Activated effector memory CD4-positive, alpha-beta T cell treated with anti-CD3 and anti-CD28 coated beads, Interleukin-2, amount 50 U/mL, for 16 hours (primary cell): ENCODE measurements at regions not wholly inside any gene's neighbourhood (a gene's known extent, or its start where the extent isn't known, plus 50 kb on each side); places are given as distances from the start of the nearest gene placed in this dataset.
A peak's percentile ranks its signal among the peaks of the same experiment; 100 is the strongest.
"Not testable (repeated sequence)": the region's sequence is repeated elsewhere in the genome, so short reads cannot be mapped to it uniquely, and the experiment has no call there.

ENCODE experiments used
- DNase-seq: peaks from one replicate; pipeline ENCODE4 v3.0.0-alpha.2; 2020

DNA sequence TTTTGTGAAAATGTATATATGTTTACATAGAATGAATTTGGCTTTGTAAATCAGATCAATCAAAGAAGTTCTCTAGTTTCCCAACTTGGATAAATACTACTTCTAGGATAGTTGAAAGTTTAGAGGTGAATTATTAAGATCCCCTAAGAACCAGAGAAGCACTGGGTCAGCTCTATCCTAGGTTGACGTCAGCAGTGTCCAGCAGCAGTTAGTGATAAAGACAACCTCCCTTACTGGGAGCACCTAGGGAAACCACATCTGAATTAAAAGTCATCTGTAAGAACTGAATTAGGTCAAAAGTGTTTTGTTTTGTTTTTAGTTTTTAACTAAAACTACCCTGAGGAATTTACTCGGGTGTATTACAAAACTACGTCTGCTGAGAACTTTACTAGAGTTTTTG lies 178.0 kb downstream of the POLR1F start:
- no peak for DNase-seq

DNA sequence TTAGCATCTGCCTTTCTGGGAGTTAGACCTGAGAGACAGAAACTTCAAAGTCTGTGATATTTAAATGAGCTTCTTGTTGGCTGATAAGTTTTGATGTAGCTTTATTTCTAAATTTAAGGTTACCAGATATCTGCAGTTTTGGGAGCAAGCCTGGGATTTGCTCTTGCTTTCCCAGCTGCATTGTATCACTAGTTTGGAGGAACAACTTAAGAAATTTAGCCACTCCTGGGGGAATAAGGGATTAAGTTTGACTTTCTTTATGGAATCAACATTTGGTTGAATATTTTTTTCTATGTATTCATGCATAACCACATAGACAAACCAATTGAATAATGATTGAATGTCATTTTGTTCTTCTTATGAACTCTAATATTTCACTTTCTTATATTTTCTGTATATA lies 178.6 kb downstream of the POLR1F start:
- DNase-seq, result no peak

DNA sequence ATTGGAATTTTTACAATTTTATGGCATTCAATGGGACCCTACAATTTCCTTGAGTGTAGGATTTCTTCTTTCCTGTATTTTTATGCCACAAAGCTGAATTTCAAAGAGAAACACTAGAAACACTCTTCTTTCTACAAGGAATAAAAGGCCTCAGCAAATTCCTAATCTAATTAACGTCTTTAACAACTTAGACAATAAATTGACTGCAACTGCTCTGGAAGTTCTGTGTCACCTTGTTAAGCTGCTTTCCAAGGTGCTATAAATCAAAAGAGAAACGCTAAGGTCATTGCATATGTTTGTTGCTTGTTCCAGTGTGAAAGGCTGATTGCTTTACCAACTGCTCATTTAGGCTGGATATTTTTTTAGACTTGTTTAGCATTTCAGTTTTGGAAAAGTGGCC lies 182.2 kb downstream of the POLR1F start:
- no peak for DNase-seq

DNA sequence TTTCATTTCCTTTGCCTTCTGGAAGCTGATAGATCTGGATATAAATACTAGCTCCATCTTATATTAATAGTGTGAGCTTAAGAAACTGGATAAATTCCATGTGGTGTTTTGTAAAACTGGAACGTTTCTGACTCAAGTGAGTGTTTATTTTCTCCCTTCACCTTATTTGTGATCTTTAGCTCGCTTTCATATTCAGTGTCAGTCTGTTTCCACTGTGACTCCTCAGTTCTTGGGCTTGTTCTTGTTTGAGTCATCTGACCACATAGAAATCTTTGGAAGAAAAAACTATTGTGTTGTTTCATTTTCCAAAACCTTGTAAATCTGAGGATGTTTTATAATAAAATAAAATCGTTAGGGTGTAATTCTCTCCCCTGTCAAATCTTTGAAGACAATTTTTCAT lies 186.4 kb downstream of the POLR1F start:
- DNase-seq, result no peak

DNA sequence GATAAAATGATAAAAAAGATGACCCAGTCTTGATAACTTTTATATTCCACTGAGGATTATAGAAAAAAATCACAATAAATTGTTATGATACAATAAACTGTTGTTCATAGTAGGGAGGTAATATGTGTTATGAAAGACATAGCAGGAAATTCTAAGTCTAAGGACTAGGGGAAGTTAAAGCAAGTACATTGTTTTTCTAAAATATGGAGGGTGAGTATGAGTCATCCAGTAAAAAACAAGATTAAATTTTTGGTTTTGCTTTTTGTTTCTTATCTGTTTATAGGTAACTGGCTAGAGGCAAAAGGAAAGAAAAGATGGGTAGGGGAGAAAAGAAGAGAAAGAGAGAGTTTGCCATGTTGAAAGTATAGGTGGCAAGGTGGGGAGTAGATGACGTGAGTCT lies 188.4 kb downstream of the POLR1F start:
- no peak for DNase-seq

DNA sequence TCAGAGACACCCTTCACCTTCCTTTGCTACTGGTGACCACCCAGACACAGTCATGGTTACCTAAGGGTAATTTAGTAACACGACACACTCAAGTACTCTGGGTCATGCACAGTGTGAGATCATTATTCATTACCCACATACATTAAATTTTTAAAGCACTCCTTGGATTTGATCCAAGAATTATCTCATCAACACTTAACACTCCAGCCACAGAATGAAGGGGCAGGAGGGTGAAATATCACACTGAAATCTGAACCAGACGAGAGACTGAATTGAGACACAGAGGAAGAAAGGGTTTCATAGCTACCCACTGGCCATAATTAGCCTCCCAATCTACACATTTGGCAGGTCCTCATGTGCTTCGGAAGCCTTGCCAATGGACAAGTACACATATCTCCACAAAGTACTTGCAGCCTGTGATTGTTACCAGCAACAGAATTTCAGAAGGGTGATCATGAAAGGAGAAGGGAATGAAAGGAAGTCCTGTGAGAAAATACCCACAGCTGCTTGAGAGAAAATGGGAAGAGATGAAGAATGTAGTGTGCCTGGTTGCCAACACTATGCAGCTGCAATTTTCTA lies 189.3 kb downstream of the POLR1F start:
- DNase-seq, result no peak

DNA sequence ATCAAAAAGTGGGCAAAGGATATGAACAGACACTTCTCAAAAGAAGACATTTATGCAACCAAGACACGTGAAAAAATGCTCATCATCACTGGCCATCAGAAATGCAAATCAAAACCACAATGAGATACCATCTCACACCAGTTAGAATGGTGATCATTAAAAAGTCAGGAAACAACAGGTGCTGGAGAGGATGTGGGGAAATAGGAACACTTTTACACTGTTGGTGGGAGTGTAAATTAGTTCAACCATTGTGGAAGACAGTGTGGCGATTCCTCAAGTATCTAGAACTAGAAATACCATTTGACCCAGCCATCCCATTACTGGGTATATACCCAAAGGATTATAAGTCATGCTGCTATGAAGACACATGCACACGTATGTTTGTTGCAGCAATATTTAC lies 191.3 kb downstream of the POLR1F start:
- DNase-seq, result not testable (repeated sequence)

DNA sequence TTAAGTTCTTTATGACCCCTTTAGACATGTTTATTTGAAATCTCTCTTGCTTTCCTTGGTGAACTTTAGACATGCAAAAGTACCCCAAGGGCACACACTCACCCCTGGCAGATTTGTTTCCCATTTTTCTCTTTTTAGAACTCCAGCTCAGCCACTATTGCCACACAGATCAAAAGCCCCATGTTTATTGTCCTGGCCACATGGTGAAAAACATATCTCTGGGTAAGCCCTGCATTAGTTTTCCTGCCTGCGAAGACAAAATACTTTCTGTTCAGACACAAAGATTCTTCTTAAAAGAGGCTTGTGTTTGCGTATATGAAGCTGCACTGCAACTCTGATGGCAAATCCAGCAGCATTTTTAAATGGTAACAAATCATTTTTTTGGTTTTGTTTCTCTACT lies 200.0 kb downstream of the POLR1F start:
- no peak for DNase-seq

DNA sequence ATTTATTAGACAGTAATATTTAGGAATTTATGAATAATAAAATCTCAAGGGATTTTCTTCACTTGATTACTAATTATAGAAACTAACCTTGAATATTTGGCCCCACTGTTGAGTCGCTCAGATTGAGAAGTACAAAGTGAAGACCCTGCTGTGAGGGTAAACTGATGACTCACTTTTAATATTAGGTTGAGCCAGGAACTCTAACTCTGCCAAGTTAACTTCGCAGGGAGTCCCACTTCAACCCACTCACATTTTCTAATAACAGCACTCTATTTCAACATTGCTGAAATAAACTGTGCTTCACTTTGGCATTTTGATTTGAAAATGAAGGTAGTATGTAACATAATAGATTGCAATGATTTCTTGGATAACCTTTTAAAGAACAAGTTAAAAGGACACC lies 200.7 kb downstream of the POLR1F start:
- no peak for DNase-seq

DNA sequence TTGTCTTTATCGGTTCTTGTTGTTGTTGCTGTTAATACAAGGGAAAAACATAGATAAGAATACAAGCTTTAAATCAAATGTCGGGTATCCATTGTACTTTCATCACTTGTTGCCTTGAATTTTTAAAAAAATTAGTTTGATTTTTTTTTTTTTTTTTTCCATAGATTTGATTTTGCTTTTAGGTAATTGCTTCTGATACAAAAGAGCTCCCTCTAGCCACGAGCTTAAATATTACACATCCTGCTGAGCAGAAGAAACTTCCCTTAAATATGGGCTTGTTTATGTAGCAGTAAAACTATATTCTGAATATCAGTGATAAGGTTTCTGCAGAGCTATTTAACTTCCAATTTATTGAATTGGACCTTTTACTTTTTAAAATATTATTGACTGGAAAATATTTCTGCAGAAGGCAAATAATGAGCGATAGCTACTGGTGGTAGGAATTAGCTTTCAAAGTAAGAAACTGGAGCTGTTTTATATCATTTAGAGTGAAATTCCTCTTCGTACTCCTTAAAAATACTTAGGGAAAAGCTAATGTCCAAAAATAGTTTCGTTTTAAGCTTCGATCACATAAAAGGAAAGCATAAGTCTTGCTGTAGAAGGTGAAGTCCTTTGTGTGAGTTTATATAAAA lies 216.9 kb downstream of the POLR1F start:
- no peak for DNase-seq

DNA sequence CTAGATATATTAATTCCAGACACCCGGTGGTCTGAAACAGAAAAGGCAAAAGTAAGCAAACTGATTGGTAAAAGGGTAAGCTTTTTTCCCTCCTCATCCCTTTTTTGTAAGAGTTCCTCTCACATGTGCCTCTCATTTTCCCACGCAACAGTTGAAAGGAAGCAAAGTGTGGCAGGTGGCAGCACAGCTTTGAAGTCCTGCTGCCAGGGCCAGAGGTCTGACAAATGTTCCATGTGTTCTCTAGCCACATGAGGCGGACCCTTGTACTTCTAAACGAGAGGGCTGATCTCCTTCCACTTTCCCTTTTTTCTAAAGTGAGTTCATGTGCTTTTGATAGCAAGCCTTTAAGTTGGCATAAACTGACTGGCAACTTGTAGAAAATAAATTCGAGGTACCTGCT lies 217.5 kb downstream of the POLR1F start:
- no peak for DNase-seq

DNA sequence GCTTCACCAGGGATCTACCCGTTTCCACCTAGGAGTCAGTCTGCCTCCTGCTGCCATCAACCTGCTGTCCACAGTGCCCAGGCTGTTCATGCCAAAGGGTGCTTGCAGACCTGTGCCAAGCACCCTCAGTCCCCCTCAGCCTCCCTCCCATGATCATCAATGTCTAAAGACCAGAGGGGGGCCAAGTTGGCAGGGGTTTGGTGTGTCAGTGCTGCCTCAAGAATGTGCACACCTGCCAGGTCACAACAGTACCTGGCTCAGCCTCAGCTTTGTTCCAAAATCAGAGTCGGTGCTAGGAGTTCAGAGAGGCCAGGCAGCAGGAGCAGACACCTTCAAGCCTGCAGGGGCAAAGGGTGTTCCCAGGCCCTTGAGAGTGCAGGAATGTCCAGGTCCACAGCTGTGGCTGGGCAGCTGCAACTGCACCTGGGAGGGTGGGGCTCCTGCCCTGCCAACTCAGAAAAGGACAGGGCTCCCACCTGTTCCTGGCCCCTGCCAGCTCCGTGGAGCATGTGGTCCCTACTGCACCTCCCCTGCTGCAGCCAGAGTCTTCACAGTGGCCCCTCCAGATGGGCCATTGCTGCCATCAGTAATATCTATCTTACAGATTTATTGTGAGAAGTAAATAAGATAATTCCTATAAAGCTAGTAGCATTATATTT lies 219.5 kb downstream of the POLR1F start:
- DNase-seq, result peak; percentile 38

DNA sequence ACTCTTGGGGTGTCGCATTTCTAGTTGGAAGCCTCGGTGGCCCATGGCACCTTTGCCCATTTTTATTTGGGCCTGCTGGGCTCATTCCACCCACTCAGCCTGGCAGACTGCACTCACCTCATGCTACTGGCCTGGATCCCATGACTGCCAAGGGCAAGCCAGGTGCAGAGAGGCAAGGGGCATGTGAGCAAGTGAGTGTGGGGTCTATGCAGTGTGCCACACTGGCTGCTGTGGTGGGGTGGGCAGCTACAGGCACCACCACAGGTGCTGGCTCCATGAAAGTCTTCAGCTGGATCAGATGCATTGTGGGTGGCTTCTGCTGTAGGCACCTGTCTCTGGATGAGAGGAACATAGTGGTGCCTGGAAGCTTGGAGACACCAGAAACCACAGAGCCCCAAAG lies 220.8 kb downstream of the POLR1F start:
- DNase-seq, result no peak

DNA sequence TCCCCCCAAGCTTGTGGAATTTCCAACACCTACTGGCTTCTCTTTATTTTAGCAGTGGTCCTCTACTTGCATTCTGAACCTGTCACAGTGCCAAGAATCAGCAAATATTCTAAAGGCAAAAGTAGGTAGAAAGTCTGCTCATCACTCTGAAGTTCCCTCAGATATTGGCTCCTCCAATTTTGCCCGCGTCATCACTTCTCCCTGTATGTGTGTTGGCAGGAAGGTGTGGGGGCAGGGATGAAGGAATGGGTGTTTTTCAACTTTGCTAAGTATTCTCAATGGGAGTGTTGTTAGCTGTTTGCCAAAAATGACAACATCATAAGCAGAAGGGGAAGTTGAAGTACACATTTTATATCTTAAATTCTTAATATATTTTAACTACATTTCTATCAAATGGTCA lies 226.2 kb downstream of the POLR1F start:
- no peak for DNase-seq

DNA sequence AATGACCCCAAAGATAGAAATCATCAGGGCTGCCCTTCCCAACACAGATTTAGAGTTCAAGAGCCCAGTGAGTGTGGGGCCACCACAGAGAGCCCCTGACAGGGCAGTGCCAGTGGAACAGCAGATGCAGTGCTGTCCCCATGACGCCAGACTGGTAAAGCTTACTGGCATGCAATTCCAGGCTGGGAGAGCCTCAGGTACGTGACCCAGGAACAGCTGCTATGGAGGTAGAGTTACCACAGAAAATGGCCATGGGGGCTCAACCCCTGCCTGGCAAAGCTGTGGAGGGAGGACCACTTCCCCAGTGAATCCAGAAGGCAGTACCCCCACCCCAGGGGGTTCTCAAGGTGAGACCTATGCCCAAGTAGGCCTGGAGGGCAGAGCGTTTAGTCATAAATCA lies 228.5 kb downstream of the POLR1F start:
- no peak for DNase-seq

DNA sequence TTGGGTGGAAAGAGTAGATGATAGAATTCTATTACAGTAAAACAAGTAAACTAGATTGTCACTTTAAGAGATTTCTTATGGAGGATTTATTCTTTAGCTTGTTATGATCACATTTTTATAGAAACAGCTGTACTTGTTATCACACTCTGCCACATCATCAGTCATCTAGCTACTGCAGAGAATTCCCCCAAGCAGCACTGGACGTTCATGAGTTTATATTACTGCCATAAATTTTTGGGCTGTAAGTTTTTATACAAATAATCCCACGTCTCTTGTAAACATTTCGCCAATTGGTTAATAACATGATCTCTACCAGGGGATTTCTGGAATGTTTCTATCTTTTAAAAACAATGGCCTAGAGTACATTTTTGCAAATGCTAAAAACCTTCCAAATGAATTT lies 238.8 kb downstream of the POLR1F start:
- DNase-seq, result no peak

DNA sequence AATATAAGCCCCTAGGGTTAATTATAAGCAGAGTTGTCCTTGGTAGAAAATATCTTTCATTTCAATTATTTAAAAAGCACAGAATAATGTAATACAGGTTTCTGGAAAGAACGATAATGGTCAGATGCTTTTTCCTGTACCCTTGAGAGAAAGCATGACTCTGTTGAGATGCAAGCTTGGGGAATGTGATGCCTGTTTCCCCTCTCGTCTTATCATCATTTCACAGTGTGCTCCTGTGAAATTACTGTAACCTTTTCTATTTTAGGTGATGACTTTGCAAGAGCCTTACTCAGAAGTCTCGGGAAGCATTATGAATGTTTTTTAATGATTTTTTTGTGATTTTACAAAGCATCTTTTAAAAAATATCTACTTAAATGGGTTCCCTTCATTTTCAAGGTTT lies 243.0 kb downstream of the POLR1F start:
- no peak for DNase-seq

DNA sequence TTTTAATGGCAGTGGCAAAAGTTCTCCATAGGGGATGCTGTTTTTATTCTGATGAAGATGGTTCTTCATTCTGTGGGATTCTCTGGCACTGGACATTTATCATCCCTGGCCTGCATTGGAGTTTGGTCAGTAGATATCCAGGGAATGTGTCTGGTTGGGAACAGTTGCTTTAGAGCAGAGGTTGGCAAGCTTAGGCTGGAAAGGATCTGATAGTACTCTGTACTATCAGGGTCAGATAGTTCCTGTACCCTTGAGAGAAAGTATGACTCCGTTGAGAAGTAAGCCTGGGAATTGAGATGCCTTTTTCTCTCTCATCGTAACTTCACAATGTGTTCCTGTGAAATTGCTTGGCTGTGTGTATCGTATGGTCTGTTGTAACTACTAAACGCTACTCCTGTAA lies 244.1 kb downstream of the POLR1F start:
- no peak for DNase-seq

DNA sequence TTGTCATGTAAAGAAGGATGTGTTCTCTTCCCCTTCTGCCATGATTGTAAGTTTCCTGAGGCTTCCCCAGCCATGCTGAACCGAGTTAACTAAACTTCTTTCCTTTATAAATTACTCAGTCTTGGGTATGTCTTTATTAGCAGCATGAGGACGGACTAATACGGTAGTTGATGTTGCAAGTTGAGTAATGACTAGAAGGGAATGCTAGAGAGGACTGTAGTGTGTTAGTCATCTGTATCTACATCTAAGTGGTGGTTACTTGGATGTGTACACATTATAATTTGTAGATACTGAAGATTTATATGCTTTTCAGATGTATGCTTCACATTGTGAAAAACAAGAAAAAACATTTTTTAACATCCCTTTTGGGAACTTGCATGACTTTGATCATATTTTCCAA lies 244.6 kb downstream of the POLR1F start:
- DNase-seq, result no peak

DNA sequence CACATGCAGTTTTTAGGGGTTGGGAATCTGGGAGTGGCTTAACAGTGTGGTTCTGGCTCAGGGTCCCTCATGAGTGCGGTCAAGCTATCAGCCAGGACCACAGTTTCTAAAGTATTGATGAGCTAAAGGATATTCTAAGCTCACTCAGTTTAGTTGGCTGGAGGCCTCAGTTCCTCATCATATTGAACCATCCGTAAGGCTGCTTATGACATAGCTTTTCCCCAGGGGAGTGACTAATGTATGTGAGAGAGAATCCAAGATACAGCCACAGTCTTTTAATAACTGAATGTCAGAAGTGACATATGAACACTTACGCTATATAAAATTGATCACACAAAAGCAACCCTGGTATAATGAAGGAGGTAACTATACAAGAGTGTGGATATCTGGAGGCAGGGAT lies 245.3 kb downstream of the POLR1F start:
- DNase-seq, result no peak

DNA sequence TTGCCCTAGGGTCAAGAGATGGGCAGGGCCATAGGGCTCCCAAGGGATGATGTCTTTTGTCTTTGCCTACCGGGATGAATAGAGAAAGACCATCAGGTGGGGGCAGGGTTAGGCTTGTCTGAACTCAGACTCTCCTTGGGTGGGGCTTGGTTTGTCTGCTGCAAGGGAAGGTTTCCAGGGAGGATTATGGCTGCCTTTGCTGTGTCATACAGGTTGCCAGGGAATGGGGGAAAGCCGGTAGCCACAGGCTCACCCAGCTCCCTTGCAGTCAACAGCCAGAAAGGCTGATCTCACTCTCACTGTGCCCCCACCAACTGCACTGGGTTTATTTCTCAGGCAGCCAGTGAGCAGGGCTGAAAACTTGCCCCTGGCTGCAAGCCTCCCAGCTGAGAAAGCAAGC lies 253.2 kb downstream of the POLR1F start:
- no peak for DNase-seq

DNA sequence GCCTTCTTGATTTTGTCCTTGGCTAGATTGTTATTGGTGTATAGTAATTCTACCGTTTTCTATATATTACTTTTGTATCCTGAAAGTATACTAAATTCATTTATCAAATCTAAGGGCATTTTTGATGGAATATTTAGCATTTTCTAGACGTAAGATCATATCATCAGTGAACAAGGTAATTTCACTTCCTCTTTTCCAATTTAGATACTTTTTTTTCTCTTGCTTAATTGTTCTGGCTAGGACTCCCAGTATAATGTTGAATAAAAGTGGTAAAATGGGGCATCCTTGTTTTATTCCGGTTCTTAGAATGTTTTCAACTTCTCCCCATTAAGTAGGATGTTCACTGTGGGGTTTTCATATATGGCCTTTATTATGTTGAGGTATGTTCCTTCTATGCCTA lies 260.7 kb downstream of the POLR1F start:
- DNase-seq, result no peak

DNA sequence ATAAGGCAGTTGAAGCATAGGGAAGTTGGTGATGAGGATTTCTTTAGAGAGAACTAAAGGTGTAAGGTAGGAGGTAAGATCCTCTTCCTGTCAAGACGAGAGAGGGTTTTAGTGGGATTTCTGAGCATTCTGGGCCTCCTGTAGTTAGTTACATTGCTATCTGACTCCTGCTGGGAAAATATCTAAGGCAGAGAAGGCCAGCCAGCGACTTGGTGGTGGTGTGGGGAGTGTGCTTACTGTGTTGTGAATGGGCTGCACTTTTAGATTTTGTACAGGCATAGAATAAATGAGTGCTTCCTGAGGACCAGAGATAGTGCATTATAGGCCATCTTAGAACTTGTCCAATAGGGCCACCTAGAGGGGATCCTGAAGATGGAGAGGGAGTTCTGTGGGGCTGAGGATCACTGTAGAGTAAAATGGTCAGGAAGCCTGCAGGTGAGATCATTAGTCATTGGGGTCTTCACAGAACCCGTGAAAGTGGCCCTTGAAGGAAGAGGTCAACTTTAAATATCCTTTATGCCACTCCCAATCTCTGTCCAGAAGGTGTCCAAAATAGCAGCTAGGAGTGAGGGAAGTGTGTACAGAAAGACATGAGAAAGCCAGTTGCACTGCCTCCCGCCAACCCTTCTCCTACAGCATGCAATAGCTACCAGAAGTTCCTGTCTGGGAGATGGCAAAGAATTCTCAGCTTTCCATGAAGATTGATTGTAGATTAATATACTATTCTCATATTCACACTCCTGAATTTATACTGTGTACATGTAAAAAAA lies 266.6 kb downstream of the POLR1F start:
- DNase-seq, result no peak

DNA sequence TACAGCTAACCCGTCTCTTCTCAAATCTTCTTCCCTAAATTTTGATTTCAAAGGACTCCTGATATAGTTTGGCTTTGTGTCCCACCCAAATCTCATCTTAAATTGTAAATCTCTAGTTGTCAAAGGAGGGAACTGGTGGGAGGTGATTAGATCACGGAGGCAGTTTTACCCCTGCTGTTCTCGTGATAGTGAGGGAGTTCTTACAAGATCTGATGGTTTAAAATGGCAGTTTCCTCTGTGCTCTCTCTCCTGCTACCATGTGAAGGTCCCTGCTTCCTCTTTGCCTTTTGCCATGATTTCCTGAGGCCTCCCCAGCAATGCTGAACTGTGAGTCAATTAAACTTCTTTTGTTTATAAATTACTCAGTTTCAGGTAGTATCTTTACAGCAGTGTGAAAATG lies 269.3 kb downstream of the POLR1F start:
- no peak for DNase-seq
